ENCODE measurements at regions not wholly inside any gene's neighbourhood (a gene's known extent, or its start where the extent isn't known, plus 50 kb on each side); places are given as distances from the start of the nearest gene placed in this dataset.
"Not testable (repeated sequence)": the region's sequence is repeated elsewhere in the genome, so short reads cannot be mapped to it uniquely, and the experiment has no call there.

- no peaks in the 10 kb centered on the region for H3K9me3 ChIP-seq
Measured at GRCh38 chr15:29517829-29518228, 248.2 kb upstream of the NSMCE3 start.

GRCh38 chr15:29516929-29517328 is 247.3 kb upstream of the NSMCE3 start:
- Histone ChIP-seq H3K4me1 (peaks cover 0 to 5% of the 10 kb centered on the region in 2 donors), H3K27me3 (no peaks in the 10 kb centered on the region), H3K4me3 (no peak overlapping the region), H3K36me3 (no peaks in the 10 kb centered on the region), H3K9me3 (no peaks in the 10 kb centered on the region), H3K27ac (no peak overlapping the region)
- TF ChIP-seq CTCF (IDR thresholded peaks at IDR 0.05) = no peak
- no peak for DNase-seq (ENCODE audit: low spot score)

More at GRCh38 chr15:29517829-29518228, 248.2 kb upstream of the NSMCE3 start:
- TF ChIP-seq CTCF (IDR thresholded peaks at IDR 0.05) = no peak
- no peaks in the 10 kb centered on the region for H3K27me3 ChIP-seq
- DNase-seq (ENCODE audit: low spot score) = no peak
- no peak overlapping the region for H3K27ac ChIP-seq
- H3K4me3 ChIP-seq = no peak overlapping the region
- no peaks in the 10 kb centered on the region for H3K36me3 ChIP-seq
- peaks cover 0 to 5% of the 10 kb centered on the region in 2 donors for H3K4me1 ChIP-seq

- Histone ChIP-seq H3K27ac (no peak overlapping the region), H3K4me3 (no peak overlapping the region), H3K27me3 (no peaks in the 10 kb centered on the region), H3K9me3 (no peaks in the 10 kb centered on the region), H3K36me3 (no peaks in the 10 kb centered on the region), H3K4me1 (peaks cover 0 to 5% of the 10 kb centered on the region in 2 donors)
- DNase-seq (ENCODE audit: low spot score) = no peak
- no peak for TF ChIP-seq CTCF (IDR thresholded peaks at IDR 0.05)
Measured at GRCh38 chr15:29514926-29515325, 245.3 kb upstream of the NSMCE3 start.

- no peaks in the 10 kb centered on the region for H3K27me3 ChIP-seq
- no peaks in the 10 kb centered on the region for H3K36me3 ChIP-seq
- no peak for DNase-seq (ENCODE audit: low spot score)
- no peak for TF ChIP-seq CTCF (IDR thresholded peaks at IDR 0.05)
- no peak overlapping the region for H3K4me3 ChIP-seq
- H3K9me3 ChIP-seq = no peaks in the 10 kb centered on the region
- no peak overlapping the region for H3K27ac ChIP-seq
- H3K4me1 ChIP-seq = no peaks in the 10 kb centered on the region
Measured at GRCh38 chr15:29511663-29512062, 242.0 kb upstream of the NSMCE3 start.

- not testable (repeated sequence) for H3K9me3 ChIP-seq; H3K4me3 ChIP-seq; H3K27ac ChIP-seq; H3K4me1 ChIP-seq; H3K36me3 ChIP-seq; H3K27me3 ChIP-seq; DNase-seq (ENCODE audit: low spot score)
Measured at GRCh38 chr15:29505535-29505934, 235.9 kb upstream of the NSMCE3 start.

GRCh38 chr15:29490747-29491471 is 221.3 kb upstream of the NSMCE3 start:
- DNase-seq (ENCODE audit: low spot score) = no peak
- Histone ChIP-seq H3K27ac (no peak overlapping the region), H3K9me3 (peaks cover 0 to 8% of the 10 kb centered on the region in 2 donors), H3K27me3 (no peaks in the 10 kb centered on the region), H3K4me3 (no peak overlapping the region), H3K36me3 (no peaks in the 10 kb centered on the region), H3K4me1 (no peaks in the 10 kb centered on the region)
- no peak for TF ChIP-seq CTCF (IDR thresholded peaks at IDR 0.05)
